Ishikawa (cell line): ENCODE measurements at regions not wholly inside any gene's neighbourhood (a gene's known extent, or its start where the extent isn't known, plus 50 kb on each side); places are given as distances from the start of the nearest gene placed in this dataset.

Source experiments
- CEBPB ChIP-seq: IDR thresholded peaks from 2 replicates; pipeline ENCODE4 v1.6.1; 2012
- CREB1 ChIP-seq: IDR thresholded peaks from 2 replicates; pipeline ENCODE4 v1.6.1; 2012; ENCODE audit warnings: low read depth
- EGR1 ChIP-seq: IDR thresholded peaks from 2 replicates; pipeline ENCODE4 v1.6.1; 2012
- EP300 ChIP-seq: IDR thresholded peaks from 2 replicates; pipeline ENCODE4 v1.6.1; 2012; ENCODE audit warnings: borderline replicate concordance
- FOXM1 ChIP-seq: IDR thresholded peaks from 2 replicates; pipeline ENCODE4 v1.6.1; 2012; ENCODE audit warnings: low read depth, borderline replicate concordance
- NFIC ChIP-seq: IDR thresholded peaks from 2 replicates; pipeline ENCODE4 v1.6.1; 2012
- RAD21 ChIP-seq: IDR thresholded peaks from 2 replicates; pipeline ENCODE4 v1.6.1; 2012; ENCODE audit warnings: low read depth
- TAF1 ChIP-seq: IDR thresholded peaks from 2 replicates; pipeline ENCODE4 v1.6.1; 2012; ENCODE audit warnings: low read depth, mild to moderate bottlenecking
- TCF12 ChIP-seq: IDR thresholded peaks from 2 replicates; pipeline ENCODE4 v1.6.1; 2012; ENCODE audit warnings: low read depth
- TEAD4 ChIP-seq: IDR thresholded peaks from 2 replicates; pipeline ENCODE4 v1.6.1; 2012
- USF1 ChIP-seq: IDR thresholded peaks from 2 replicates; pipeline ENCODE4 v1.6.1; 2012
- YY1 ChIP-seq: IDR thresholded peaks from 2 replicates; pipeline ENCODE4 v1.6.1; 2012; ENCODE audit warnings: low read depth
- ZBTB7A ChIP-seq: IDR thresholded peaks from 2 replicates; pipeline ENCODE4 v1.6.1; 2012; ENCODE audit warnings: low read depth
- TF ChIP-seq, protein P1 (sequence below): IDR thresholded peaks from 2 replicates; pipeline ENCODE4 v1.6.1; 2012
- TF ChIP-seq, protein P2 (sequence below): IDR thresholded peaks from 2 replicates; pipeline ENCODE4 v1.6.1; 2012; ENCODE audit warnings: low read depth, mild to moderate bottlenecking

- TF ChIP-seq CREB1 (no peak), RAD21 (no peak), NFIC (no peak), EGR1 (no peak), EP300 (no peak), TCF12 (no peak), FOXM1 (no peak), TEAD4 (no peak)
These were observed 114.4 kb upstream of the GADD45A start for GRCh38 chr1:67570486-67571143.

GRCh38 chr1:67571406-67571805 is 113.6 kb upstream of the GADD45A start:
- TF ChIP-seq RAD21 = no peak
- TF ChIP-seq CREB1 = no peak
- no peak for TF ChIP-seq EP300
- no peak for TF ChIP-seq TEAD4
- no peak for TF ChIP-seq TAF1
- no peak for TF ChIP-seq NFIC

GRCh38 chr1:67571901-67572593 is 113.0 kb upstream of the GADD45A start:
- TF ChIP-seq EGR1 (no peak), YY1 (no peak), EP300 (no peak), TAF1 (no peak), USF1 (no peak), TEAD4 (no peak), RAD21 (no peak), CREB1 (no peak), CEBPB (no peak), ZBTB7A (no peak)
- TF ChIP-seq, protein P1, sequence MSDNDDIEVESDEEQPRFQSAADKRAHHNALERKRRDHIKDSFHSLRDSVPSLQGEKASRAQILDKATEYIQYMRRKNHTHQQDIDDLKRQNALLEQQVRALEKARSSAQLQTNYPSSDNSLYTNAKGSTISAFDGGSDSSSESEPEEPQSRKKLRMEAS = no peak
- TF ChIP-seq, protein P2, sequence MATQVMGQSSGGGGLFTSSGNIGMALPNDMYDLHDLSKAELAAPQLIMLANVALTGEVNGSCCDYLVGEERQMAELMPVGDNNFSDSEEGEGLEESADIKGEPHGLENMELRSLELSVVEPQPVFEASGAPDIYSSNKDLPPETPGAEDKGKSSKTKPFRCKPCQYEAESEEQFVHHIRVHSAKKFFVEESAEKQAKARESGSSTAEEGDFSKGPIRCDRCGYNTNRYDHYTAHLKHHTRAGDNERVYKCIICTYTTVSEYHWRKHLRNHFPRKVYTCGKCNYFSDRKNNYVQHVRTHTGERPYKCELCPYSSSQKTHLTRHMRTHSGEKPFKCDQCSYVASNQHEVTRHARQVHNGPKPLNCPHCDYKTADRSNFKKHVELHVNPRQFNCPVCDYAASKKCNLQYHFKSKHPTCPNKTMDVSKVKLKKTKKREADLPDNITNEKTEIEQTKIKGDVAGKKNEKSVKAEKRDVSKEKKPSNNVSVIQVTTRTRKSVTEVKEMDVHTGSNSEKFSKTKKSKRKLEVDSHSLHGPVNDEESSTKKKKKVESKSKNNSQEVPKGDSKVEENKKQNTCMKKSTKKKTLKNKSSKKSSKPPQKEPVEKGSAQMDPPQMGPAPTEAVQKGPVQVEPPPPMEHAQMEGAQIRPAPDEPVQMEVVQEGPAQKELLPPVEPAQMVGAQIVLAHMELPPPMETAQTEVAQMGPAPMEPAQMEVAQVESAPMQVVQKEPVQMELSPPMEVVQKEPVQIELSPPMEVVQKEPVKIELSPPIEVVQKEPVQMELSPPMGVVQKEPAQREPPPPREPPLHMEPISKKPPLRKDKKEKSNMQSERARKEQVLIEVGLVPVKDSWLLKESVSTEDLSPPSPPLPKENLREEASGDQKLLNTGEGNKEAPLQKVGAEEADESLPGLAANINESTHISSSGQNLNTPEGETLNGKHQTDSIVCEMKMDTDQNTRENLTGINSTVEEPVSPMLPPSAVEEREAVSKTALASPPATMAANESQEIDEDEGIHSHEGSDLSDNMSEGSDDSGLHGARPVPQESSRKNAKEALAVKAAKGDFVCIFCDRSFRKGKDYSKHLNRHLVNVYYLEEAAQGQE = no peak

DNA sequence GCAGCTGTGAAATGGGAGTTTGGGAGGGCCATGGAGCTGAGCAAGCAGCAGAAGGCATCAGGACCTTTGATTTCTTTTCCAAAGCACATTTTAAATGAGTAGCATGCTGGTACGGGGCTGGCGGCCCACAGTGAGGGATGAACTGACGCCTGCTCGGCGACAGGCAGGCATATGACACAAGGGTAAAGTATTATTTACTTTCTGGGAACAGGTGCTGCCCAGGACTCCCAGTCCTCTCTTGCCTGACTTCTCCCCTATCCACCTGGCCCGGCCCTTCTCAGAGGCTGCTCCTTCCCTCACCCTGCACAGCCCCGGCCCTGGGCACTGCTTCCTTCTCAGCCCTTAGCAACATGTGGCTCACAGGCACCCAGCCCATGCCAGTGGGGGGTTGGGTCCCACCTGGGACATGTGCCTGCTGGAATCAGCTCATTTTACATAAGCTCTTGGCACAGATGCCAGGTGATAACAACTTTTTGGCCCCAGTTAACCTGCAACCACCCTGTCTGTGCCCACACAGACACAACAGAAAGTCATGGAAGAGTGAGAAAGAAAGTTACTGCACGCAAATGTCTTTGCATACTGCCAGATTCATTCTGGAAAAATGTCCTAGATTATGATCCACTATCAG is 112.3 kb upstream of the GADD45A start:
- TF ChIP-seq, protein P2 = no peak
- TF ChIP-seq TEAD4 (no peak), CREB1 (no peak), NFIC (no peak), FOXM1 (no peak), CEBPB (no peak), USF1 (no peak), RAD21 (no peak), TAF1 (no peak), EGR1 (no peak), YY1 (no peak), ZBTB7A (no peak), EP300 (no peak), TCF12 (no peak)
- TF ChIP-seq, protein P1 = no peak

DNA sequence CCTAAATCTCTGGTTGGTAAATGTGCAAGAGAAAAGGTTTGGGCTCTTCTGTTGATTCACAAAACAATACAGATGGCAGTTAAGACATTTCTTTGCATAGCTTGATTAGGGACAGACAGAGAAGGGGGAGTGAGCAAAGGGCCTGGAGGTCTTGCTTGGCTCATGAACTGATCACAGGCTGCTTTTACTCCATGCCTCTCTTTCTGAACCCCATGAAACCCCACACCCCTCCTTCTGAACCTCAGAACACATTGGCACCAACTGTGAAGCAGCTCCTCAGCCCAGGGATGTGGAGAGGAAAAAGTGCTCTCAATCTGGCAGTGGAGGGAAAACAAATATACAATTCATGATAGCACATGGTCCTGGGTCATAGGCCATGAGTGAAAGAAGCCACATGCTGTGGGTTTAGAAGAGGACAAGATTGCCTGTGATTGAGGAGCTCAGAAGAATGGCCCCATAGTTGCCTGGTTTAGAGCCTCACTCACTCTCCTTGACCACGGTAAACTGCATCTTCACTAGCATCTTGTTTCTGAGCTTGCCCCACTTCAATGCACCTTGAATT is 111.6 kb upstream of the GADD45A start:
- TF ChIP-seq FOXM1 (no peak), ZBTB7A (no peak), RAD21 (no peak), YY1 (no peak), USF1 (no peak), TCF12 (no peak), CEBPB (no peak), EGR1 (no peak), TAF1 (no peak), EP300 (no peak), CREB1 (no peak), NFIC (no peak), TEAD4 (no peak)
- TF ChIP-seq, protein P1 = no peak
- TF ChIP-seq, protein P2 = no peak
